Loucy (cell line): ENCODE measurements at regions not wholly inside any gene's neighbourhood (a gene's known extent, or its start where the extent isn't known, plus 50 kb on each side); places are given as distances from the start of the nearest gene placed in this dataset.

Source experiments
- H2AFZ ChIP-seq: fragments of 200-600 bp; sonication (generic); 2 replicates; pipeline ENCODE4 v1.6.0; 2016; ENCODE audit warnings: antibody characterized with exemption, mild to moderate bottlenecking, low read length, moderate library complexity
- H3F3A ChIP-seq: fragments of 200-600 bp; 2 replicates; pipeline ENCODE4 v1.6.0; 2016; ENCODE audit warnings: antibody characterized with exemption, low read depth, mild to moderate bottlenecking
- H3K27me3 ChIP-seq: fragments of 200-600 bp; sonication (generic); 2 replicates; pipeline ENCODE4 v1.6.1; 2014; ENCODE audit warnings: low read length, mild to moderate bottlenecking; ENCODE audit not compliant: insufficient read depth, poor library complexity, severe bottlenecking
- H3K36me3 ChIP-seq: fragments of 200-600 bp; sonication (generic); 2 replicates; pipeline ENCODE4 v1.6.1; 2016; ENCODE audit warnings: low read length; ENCODE audit not compliant: insufficient read depth
- H3K4me1 ChIP-seq: fragments of 200-600 bp; sonication (generic); 2 replicates; pipeline ENCODE4 v1.5.1; 2014; ENCODE audit warnings: low read length, mild to moderate bottlenecking; ENCODE audit not compliant: insufficient read depth, poor library complexity, severe bottlenecking
- H3K4me2 ChIP-seq: fragments of 200-600 bp; sonication (generic); 2 replicates; pipeline ENCODE4 v1.6.0; 2014; ENCODE audit warnings: antibody characterized with exemption, low read length, low read depth, mild to moderate bottlenecking; ENCODE audit not compliant: poor library complexity, severe bottlenecking
- H3K4me3 ChIP-seq: fragments of 200-600 bp; sonication (generic); 2 replicates; pipeline ENCODE4 v1.5.1; 2014; ENCODE audit warnings: low read length, mild to moderate bottlenecking, mixed read lengths; ENCODE audit not compliant: poor library complexity, severe bottlenecking
- H3K79me2 ChIP-seq: fragments of 200-600 bp; sonication (generic); 2 replicates; pipeline ENCODE4 v1.6.1; 2014; ENCODE audit warnings: low read length; ENCODE audit not compliant: insufficient read depth
- H3K9ac ChIP-seq: fragments of 200-600 bp; sonication (generic); 2 replicates; pipeline ENCODE4 v1.6.0; 2014; ENCODE audit warnings: mild to moderate bottlenecking, low read depth, low read length, moderate library complexity; ENCODE audit not compliant: poor library complexity, severe bottlenecking
- H3K9me2 ChIP-seq: fragments of 200-600 bp; sonication (generic); replicated peaks from 2 replicates; pipeline ENCODE4 v1.6.1; 2016; ENCODE audit warnings: low read depth, low read length, mixed read lengths
- H3K9me3 ChIP-seq: fragments of 200-600 bp; sonication (generic); 2 replicates; pipeline ENCODE4 v1.6.1; 2014; ENCODE audit warnings: mild to moderate bottlenecking, antibody characterized with exemption, low read length, low read depth; ENCODE audit not compliant: insufficient read depth
- H4K20me1 ChIP-seq: fragments of 200-600 bp; sonication (generic); 2 replicates; pipeline ENCODE4 v1.6.0; 2014; ENCODE audit warnings: antibody characterized with exemption, low read length, mild to moderate bottlenecking; ENCODE audit not compliant: insufficient read depth, poor library complexity, severe bottlenecking
- CTCF ChIP-seq: fragments of 200-600 bp; sonication (generic); conservative IDR thresholded peaks from 2 replicates; pipeline ENCODE4 v1.5.1; 2014; ENCODE audit warnings: mild to moderate bottlenecking, antibody characterized with exemption, low read length
- EZH2phosphoT487 ChIP-seq: fragments of 200-600 bp; IDR thresholded peaks from 2 replicates; pipeline ENCODE4 v1.6.1; 2018; ENCODE audit warnings: antibody characterized with exemption, mild to moderate bottlenecking, moderate library complexity, borderline replicate concordance

- Histone ChIP-seq H2AFZ (no peak overlapping the region), H3K79me2 (no peaks in the 10 kb centered on the region), H3F3A (no peaks in the 10 kb centered on the region), H3K4me1 (no peaks in the 10 kb centered on the region), H3K4me2 (no peak overlapping the region), H3K27me3 (no peaks in the 10 kb centered on the region), H3K9me3 (no peaks in the 10 kb centered on the region), H3K36me3 (no peaks in the 10 kb centered on the region), H3K9me2 (no peaks in the 10 kb centered on the region), H4K20me1 (no peaks in the 10 kb centered on the region), H3K9ac (no peak overlapping the region), H3K4me3 (no peak overlapping the region)
- TF ChIP-seq CTCF: no peak
- TF ChIP-seq EZH2phosphoT487: no peak
Observed at GRCh38 chr7:13091974-13092707, 404.7 kb downstream of the ARL4A start.

DNA sequence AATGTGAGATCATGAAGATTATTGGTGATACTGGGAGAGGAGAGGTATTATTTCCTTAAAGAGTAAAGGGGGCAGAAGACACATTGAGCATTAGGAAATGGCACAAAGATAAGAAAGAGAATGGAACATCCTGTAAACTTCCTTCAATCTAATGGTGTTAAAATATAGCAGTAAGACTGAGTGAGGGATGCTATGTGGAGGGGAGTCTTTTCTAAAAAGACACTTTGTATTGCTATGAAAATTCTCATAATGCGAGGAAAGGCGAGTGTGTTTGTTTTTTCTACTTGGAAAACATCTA is 405.2 kb downstream of the ARL4A start:
- Histone ChIP-seq H3K27me3 (no peaks in the 10 kb centered on the region), H4K20me1 (no peaks in the 10 kb centered on the region), H3F3A (no peaks in the 10 kb centered on the region), H2AFZ (no peak overlapping the region), H3K9me3 (no peaks in the 10 kb centered on the region), H3K4me3 (no peak overlapping the region), H3K4me2 (no peak overlapping the region), H3K36me3 (no peaks in the 10 kb centered on the region), H3K79me2 (no peaks in the 10 kb centered on the region), H3K9me2 (no peaks in the 10 kb centered on the region), H3K9ac (no peak overlapping the region), H3K4me1 (no peaks in the 10 kb centered on the region)
- no peak for TF ChIP-seq EZH2phosphoT487
- no peak for TF ChIP-seq CTCF

DNA sequence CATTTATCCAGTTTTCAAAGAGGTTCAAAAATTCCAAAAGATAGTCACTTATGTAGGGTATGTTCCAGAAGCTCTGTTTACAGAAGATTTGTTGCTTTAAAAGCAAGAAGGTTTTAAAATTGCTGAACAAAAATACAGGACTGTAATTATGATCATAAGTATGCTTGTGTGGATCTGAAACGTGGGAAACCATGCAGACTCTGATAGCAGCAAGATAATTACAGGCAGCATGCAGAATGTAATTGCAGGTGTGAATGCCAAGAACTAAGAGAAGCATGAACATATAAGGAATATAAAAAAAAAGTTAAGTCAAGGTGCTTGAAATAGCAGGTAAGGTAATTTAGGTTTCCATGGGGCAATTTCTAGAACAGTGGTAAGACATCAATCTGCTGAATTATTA is 405.7 kb downstream of the ARL4A start:
- H4K20me1 ChIP-seq: no peaks in the 10 kb centered on the region
- TF ChIP-seq EZH2phosphoT487: no peak
- TF ChIP-seq CTCF: no peak
- H3K9me2 ChIP-seq: no peaks in the 10 kb centered on the region
- no peak overlapping the region for H3K9ac ChIP-seq
- no peaks in the 10 kb centered on the region for H3K36me3 ChIP-seq
- no peak overlapping the region for H3K4me3 ChIP-seq
- H3K4me2 ChIP-seq: no peak overlapping the region
- no peaks in the 10 kb centered on the region for H3K27me3 ChIP-seq
- H3K79me2 ChIP-seq: no peaks in the 10 kb centered on the region
- no peak overlapping the region for H2AFZ ChIP-seq
- no peaks in the 10 kb centered on the region for H3K4me1 ChIP-seq
- H3K9me3 ChIP-seq: no peaks in the 10 kb centered on the region
- H3F3A ChIP-seq: no peaks in the 10 kb centered on the region
